Loucy (cell line): ENCODE measurements at regions not wholly inside any gene's neighbourhood (a gene's known extent, or its start where the extent isn't known, plus 50 kb on each side); places are given as distances from the start of the nearest gene placed in this dataset.

Experiments used
- H2AFZ ChIP-seq: fragments of 200-600 bp; sonication (generic); 2 replicates; pipeline ENCODE4 v1.6.0; 2016; ENCODE audit warnings: antibody characterized with exemption, mild to moderate bottlenecking, low read length, moderate library complexity
- H3F3A ChIP-seq: fragments of 200-600 bp; 2 replicates; pipeline ENCODE4 v1.6.0; 2016; ENCODE audit warnings: antibody characterized with exemption, low read depth, mild to moderate bottlenecking
- H3K27me3 ChIP-seq: fragments of 200-600 bp; sonication (generic); 2 replicates; pipeline ENCODE4 v1.6.1; 2014; ENCODE audit warnings: low read length, mild to moderate bottlenecking; ENCODE audit not compliant: insufficient read depth, poor library complexity, severe bottlenecking
- H3K36me3 ChIP-seq: fragments of 200-600 bp; sonication (generic); 2 replicates; pipeline ENCODE4 v1.6.1; 2016; ENCODE audit warnings: low read length; ENCODE audit not compliant: insufficient read depth
- H3K4me1 ChIP-seq: fragments of 200-600 bp; sonication (generic); 2 replicates; pipeline ENCODE4 v1.5.1; 2014; ENCODE audit warnings: low read length, mild to moderate bottlenecking; ENCODE audit not compliant: insufficient read depth, poor library complexity, severe bottlenecking
- H3K4me2 ChIP-seq: fragments of 200-600 bp; sonication (generic); 2 replicates; pipeline ENCODE4 v1.6.0; 2014; ENCODE audit warnings: antibody characterized with exemption, low read length, low read depth, mild to moderate bottlenecking; ENCODE audit not compliant: poor library complexity, severe bottlenecking
- H3K4me3 ChIP-seq: fragments of 200-600 bp; sonication (generic); 2 replicates; pipeline ENCODE4 v1.5.1; 2014; ENCODE audit warnings: low read length, mild to moderate bottlenecking, mixed read lengths; ENCODE audit not compliant: poor library complexity, severe bottlenecking
- H3K79me2 ChIP-seq: fragments of 200-600 bp; sonication (generic); 2 replicates; pipeline ENCODE4 v1.6.1; 2014; ENCODE audit warnings: low read length; ENCODE audit not compliant: insufficient read depth
- H3K9ac ChIP-seq: fragments of 200-600 bp; sonication (generic); 2 replicates; pipeline ENCODE4 v1.6.0; 2014; ENCODE audit warnings: mild to moderate bottlenecking, low read depth, low read length, moderate library complexity; ENCODE audit not compliant: poor library complexity, severe bottlenecking
- H3K9me2 ChIP-seq: fragments of 200-600 bp; sonication (generic); replicated peaks from 2 replicates; pipeline ENCODE4 v1.6.1; 2016; ENCODE audit warnings: low read depth, low read length, mixed read lengths
- H3K9me3 ChIP-seq: fragments of 200-600 bp; sonication (generic); 2 replicates; pipeline ENCODE4 v1.6.1; 2014; ENCODE audit warnings: mild to moderate bottlenecking, antibody characterized with exemption, low read length, low read depth; ENCODE audit not compliant: insufficient read depth
- H4K20me1 ChIP-seq: fragments of 200-600 bp; sonication (generic); 2 replicates; pipeline ENCODE4 v1.6.0; 2014; ENCODE audit warnings: antibody characterized with exemption, low read length, mild to moderate bottlenecking; ENCODE audit not compliant: insufficient read depth, poor library complexity, severe bottlenecking
- CTCF ChIP-seq: fragments of 200-600 bp; sonication (generic); conservative IDR thresholded peaks from 2 replicates; pipeline ENCODE4 v1.5.1; 2014; ENCODE audit warnings: mild to moderate bottlenecking, antibody characterized with exemption, low read length
- EZH2phosphoT487 ChIP-seq: fragments of 200-600 bp; IDR thresholded peaks from 2 replicates; pipeline ENCODE4 v1.6.1; 2018; ENCODE audit warnings: antibody characterized with exemption, mild to moderate bottlenecking, moderate library complexity, borderline replicate concordance

- Histone ChIP-seq H3K9me3 (no peaks in the 10 kb centered on the region), H3K36me3 (no peaks in the 10 kb centered on the region), H4K20me1 (no peaks in the 10 kb centered on the region), H3K9ac (no peak overlapping the region), H3F3A (no peaks in the 10 kb centered on the region), H3K4me2 (no peak overlapping the region), H3K4me3 (no peak overlapping the region), H3K79me2 (no peaks in the 10 kb centered on the region), H2AFZ (no peak overlapping the region), H3K4me1 (peaks cover 33% of the 10 kb centered on the region), H3K27me3 (no peaks in the 10 kb centered on the region), H3K9me2 (no peaks in the 10 kb centered on the region)
- TF ChIP-seq CTCF (no peak), EZH2phosphoT487 (no peak)
Observed at GRCh38 chr18:45250479-45250878, 364.8 kb upstream of the SLC14A2 start.

GRCh38 chr18:45251236-45251635, 364.0 kb upstream of the SLC14A2 start:
- no peaks in the 10 kb centered on the region for H3K79me2 ChIP-seq
- H3K9ac ChIP-seq, result no peak overlapping the region
- no peaks in the 10 kb centered on the region for H3K27me3 ChIP-seq
- no peaks in the 10 kb centered on the region for H3K36me3 ChIP-seq
- H3K9me3 ChIP-seq, result no peaks in the 10 kb centered on the region
- no peaks in the 10 kb centered on the region for H3K9me2 ChIP-seq
- no peak overlapping the region for H3K4me3 ChIP-seq
- H3F3A ChIP-seq, result no peaks in the 10 kb centered on the region
- H2AFZ ChIP-seq, result no peak overlapping the region
- no peak overlapping the region for H3K4me2 ChIP-seq
- no peaks in the 10 kb centered on the region for H4K20me1 ChIP-seq
- H3K4me1 ChIP-seq, result peaks cover 33% of the 10 kb centered on the region
- no peak for TF ChIP-seq EZH2phosphoT487
- TF ChIP-seq CTCF, result no peak

- Histone ChIP-seq H3K9me2 (no peaks in the 10 kb centered on the region), H3K4me1 (peaks cover 28% of the 10 kb centered on the region), H3K36me3 (no peaks in the 10 kb centered on the region), H3K9ac (no peak overlapping the region), H3K4me2 (no peak overlapping the region), H3K79me2 (no peaks in the 10 kb centered on the region), H3K9me3 (no peaks in the 10 kb centered on the region), H4K20me1 (no peaks in the 10 kb centered on the region), H3K27me3 (no peaks in the 10 kb centered on the region), H2AFZ (no peak overlapping the region), H3F3A (no peaks in the 10 kb centered on the region), H3K4me3 (no peak overlapping the region)
- TF ChIP-seq CTCF (no peak), EZH2phosphoT487 (no peak)
Observed at GRCh38 chr18:45252474-45252873, 362.8 kb upstream of the SLC14A2 start.
